ENCODE measurements at regions not wholly inside any gene's neighbourhood (a gene's known extent, or its start where the extent isn't known, plus 50 kb on each side); places are given as distances from the start of the nearest gene placed in this dataset.

GRCh38 chr18:44473394-44474066, 207.2 kb upstream of the SETBP1 start:
- TF ChIP-seq CTCF (IDR thresholded peaks at IDR 0.05) (no peak), POLR2A (IDR thresholded peaks at IDR 0.05) (no peak), EP300 (IDR thresholded peaks at IDR 0.05) (no peak)
